SHP77 (cell line): ENCODE measurements at regions not wholly inside any gene's neighbourhood (a gene's known extent, or its start where the extent isn't known, plus 50 kb on each side); places are given as distances from the start of the nearest gene placed in this dataset.

Experiments used
- DNase-seq, 2 experiments: peaks; one replicate each; lab custom pipeline; 2025; lab: John Stamatoyannopoulos, UW

- no peak for DNase-seq
Measured at GRCh38 chr16:87050142-87050541, 267.1 kb downstream of the C16orf95 start.

GRCh38 chr16:87051526-87052320 is 265.5 kb downstream of the C16orf95 start:
- DNase-seq: no peak

- no peak for DNase-seq
Measured at GRCh38 chr16:87052506-87052905, 264.7 kb downstream of the C16orf95 start.

- DNase-seq: no peak
Measured at GRCh38 chr16:87053016-87053982, 263.9 kb downstream of the C16orf95 start.

- no peak for DNase-seq
Measured at GRCh38 chr16:87054154-87054553, 263.0 kb downstream of the C16orf95 start.

GRCh38 chr16:87054856-87055255 is 262.3 kb downstream of the C16orf95 start:
- no peak for DNase-seq

- DNase-seq: no peak
Measured at GRCh38 chr16:87056083-87056482, 261.1 kb downstream of the C16orf95 start.

GRCh38 chr16:87056551-87056950 is 260.6 kb downstream of the C16orf95 start:
- DNase-seq: no peak

GRCh38 chr16:87057211-87057881 is 259.8 kb downstream of the C16orf95 start:
- no peak for DNase-seq

- no peak for DNase-seq
Measured at GRCh38 chr16:87057951-87058560, 259.1 kb downstream of the C16orf95 start.

GRCh38 chr16:87058728-87059250 is 258.4 kb downstream of the C16orf95 start:
- no peak for DNase-seq

GRCh38 chr16:87060034-87060986 is 256.9 kb downstream of the C16orf95 start:
- DNase-seq: no peak

GRCh38 chr16:87061243-87061920 is 255.8 kb downstream of the C16orf95 start:
- DNase-seq: no peak

- peak; percentile 58 to 60 for DNase-seq
Measured at GRCh38 chr16:87062569-87063442, 254.4 kb downstream of the C16orf95 start.

- no peak for DNase-seq
Measured at GRCh38 chr16:87063543-87063942, 253.6 kb downstream of the C16orf95 start.

GRCh38 chr16:87064731-87065445 is 252.3 kb downstream of the C16orf95 start:
- DNase-seq: no peak

- no peak for DNase-seq
Measured at GRCh38 chr16:87065446-87066132, 251.6 kb downstream of the C16orf95 start.
